NB4 (cell line): ENCODE measurements at regions not wholly inside any gene's neighbourhood (a gene's known extent, or its start where the extent isn't known, plus 50 kb on each side); places are given as distances from the start of the nearest gene placed in this dataset.

Source experiments
- CTCF ChIP-seq: IDR thresholded peaks from one replicate; pipeline ENCODE4 v1.5.1; 2012; ENCODE audit warnings: low read depth, low read length
- POLR2A ChIP-seq: IDR thresholded peaks from 2 replicates; pipeline ENCODE4 v1.6.1; 2011; ENCODE audit warnings: mild to moderate bottlenecking; ENCODE audit not compliant: insufficient read length; ENCODE audit errors: extremely low read depth

GRCh38 chr15:95929232-95929846 is 401.2 kb upstream of the NR2F2 start:
- no peak for TF ChIP-seq CTCF
- no peak for TF ChIP-seq POLR2A
